ENCODE measurements at regions not wholly inside any gene's neighbourhood (a gene's known extent, or its start where the extent isn't known, plus 50 kb on each side); places are given as distances from the start of the nearest gene placed in this dataset.

GRCh38 chr18:47758000-47758399 is 172.5 kb downstream of the SMAD2 start:
- Histone ChIP-seq H3K4me3 (replicated peaks; ENCODE audit: low read depth, low read length) (no peak overlapping the region), H3K36me3 (ENCODE audit: control insufficient read depth, insufficient read depth, low read length) (no peaks in the 10 kb centered on the region), H3K27me3 (replicated peaks; ENCODE audit: control insufficient read depth, insufficient read depth, low read length) (no peaks in the 10 kb centered on the region)
- TF ChIP-seq, protein P1, sequence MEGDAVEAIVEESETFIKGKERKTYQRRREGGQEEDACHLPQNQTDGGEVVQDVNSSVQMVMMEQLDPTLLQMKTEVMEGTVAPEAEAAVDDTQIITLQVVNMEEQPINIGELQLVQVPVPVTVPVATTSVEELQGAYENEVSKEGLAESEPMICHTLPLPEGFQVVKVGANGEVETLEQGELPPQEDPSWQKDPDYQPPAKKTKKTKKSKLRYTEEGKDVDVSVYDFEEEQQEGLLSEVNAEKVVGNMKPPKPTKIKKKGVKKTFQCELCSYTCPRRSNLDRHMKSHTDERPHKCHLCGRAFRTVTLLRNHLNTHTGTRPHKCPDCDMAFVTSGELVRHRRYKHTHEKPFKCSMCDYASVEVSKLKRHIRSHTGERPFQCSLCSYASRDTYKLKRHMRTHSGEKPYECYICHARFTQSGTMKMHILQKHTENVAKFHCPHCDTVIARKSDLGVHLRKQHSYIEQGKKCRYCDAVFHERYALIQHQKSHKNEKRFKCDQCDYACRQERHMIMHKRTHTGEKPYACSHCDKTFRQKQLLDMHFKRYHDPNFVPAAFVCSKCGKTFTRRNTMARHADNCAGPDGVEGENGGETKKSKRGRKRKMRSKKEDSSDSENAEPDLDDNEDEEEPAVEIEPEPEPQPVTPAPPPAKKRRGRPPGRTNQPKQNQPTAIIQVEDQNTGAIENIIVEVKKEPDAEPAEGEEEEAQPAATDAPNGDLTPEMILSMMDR (IDR thresholded peaks at IDR 0.05; ENCODE audit: insufficient read depth, low read length, poor library complexity, severe bottlenecking) = peak; percentile 45
- no peak for DNase-seq (ENCODE audit: extremely low read depth, insufficient read length)

GRCh38 chr18:47756364-47757016 is 174.0 kb downstream of the SMAD2 start:
- Histone ChIP-seq H3K4me3 (replicated peaks; ENCODE audit: low read depth, low read length) (no peak overlapping the region), H3K27me3 (replicated peaks; ENCODE audit: control insufficient read depth, insufficient read depth, low read length) (no peaks in the 10 kb centered on the region), H3K36me3 (ENCODE audit: control insufficient read depth, insufficient read depth, low read length) (no peaks in the 10 kb centered on the region)
- TF ChIP-seq, protein P1 (IDR thresholded peaks at IDR 0.05; ENCODE audit: insufficient read depth, low read length, poor library complexity, severe bottlenecking) = peak; percentile 97
- peak; percentile 34 for DNase-seq (ENCODE audit: extremely low read depth, insufficient read length)

DNA sequence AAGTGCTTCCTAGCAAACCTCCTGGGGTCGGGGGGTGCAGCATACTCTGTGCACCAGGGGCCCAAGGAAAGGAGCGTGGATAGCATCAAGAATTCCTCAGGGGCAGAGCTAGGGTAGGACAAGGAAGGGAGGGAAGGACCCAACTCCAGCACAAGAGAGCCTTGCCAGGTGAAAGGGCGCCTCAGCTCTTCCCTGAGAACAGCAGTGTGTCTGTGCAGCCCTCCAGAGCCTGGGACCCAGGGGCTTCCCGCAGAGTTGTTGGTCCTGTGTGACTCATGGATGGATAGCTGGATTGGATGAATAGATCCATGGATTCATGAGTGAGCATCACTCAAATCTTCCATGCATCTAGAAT is 175.4 kb downstream of the SMAD2 start:
- Histone ChIP-seq H3K36me3 (ENCODE audit: control insufficient read depth, insufficient read depth, low read length) (no peaks in the 10 kb centered on the region), H3K27me3 (replicated peaks; ENCODE audit: control insufficient read depth, insufficient read depth, low read length) (no peaks in the 10 kb centered on the region), H3K4me3 (replicated peaks; ENCODE audit: low read depth, low read length) (no peak overlapping the region)
- TF ChIP-seq, protein P1 (IDR thresholded peaks at IDR 0.05; ENCODE audit: insufficient read depth, low read length, poor library complexity, severe bottlenecking) = no peak
- no peak for DNase-seq (ENCODE audit: extremely low read depth, insufficient read length)

- peak; percentile 30 for DNase-seq (ENCODE audit: extremely low read depth, insufficient read length)
- no peaks in the 10 kb centered on the region for H3K36me3 ChIP-seq (ENCODE audit: control insufficient read depth, insufficient read depth, low read length)
- TF ChIP-seq, protein P1 (IDR thresholded peaks at IDR 0.05; ENCODE audit: insufficient read depth, low read length, poor library complexity, severe bottlenecking) = peak; percentile 96
- H3K4me3 ChIP-seq (replicated peaks; ENCODE audit: low read depth, low read length) = no peak overlapping the region
- no peaks in the 10 kb centered on the region for H3K27me3 ChIP-seq (replicated peaks; ENCODE audit: control insufficient read depth, insufficient read depth, low read length)
These were observed 176.0 kb downstream of the SMAD2 start for GRCh38 chr18:47754311-47755101.

DNA sequence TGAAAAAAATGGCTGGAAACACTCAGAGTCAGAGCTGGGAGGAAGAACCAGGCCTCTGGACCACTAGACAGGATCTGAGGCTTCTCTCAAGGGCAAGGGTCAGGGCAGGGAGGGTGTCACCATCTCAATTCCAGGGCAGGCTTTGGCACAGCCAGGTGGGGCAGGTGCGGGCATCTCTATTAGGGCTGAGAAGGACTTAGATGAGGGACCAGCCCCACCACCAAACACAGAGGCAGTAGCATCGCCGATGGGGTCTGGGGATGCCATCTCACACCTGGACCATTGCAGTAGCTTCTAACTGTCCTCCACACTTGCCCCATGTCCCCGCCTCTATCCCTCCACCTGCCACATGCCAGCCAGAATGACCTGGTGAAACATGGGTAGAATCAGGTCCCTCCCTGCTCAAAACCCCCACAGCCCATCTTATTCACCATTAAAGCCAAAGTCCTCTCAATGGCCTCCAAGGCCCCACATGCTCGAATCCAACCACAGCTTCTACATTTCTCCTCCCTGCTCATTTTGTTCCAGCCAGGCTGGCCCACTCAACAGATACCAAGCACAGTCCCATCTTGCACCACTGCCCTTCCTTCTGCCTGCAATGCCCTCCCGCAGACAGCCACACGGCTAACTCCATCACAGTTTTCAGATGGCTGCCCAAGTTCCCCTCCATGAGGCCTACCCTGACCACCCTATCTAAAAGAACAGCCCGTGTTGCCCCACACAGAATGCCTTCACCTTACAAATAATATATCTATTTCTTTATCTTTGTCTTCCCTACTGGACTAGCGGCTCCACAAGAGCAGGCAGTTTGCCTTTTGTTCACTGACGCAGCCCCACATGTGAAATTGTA is 177.4 kb downstream of the SMAD2 start:
- no peak for DNase-seq (ENCODE audit: extremely low read depth, insufficient read length)
- Histone ChIP-seq H3K27me3 (replicated peaks; ENCODE audit: control insufficient read depth, insufficient read depth, low read length) (no peaks in the 10 kb centered on the region), H3K4me3 (replicated peaks; ENCODE audit: low read depth, low read length) (no peak overlapping the region), H3K36me3 (ENCODE audit: control insufficient read depth, insufficient read depth, low read length) (no peaks in the 10 kb centered on the region)
- TF ChIP-seq, protein P1 (IDR thresholded peaks at IDR 0.05; ENCODE audit: insufficient read depth, low read length, poor library complexity, severe bottlenecking) = no peak
